Naive thymus-derived CD4-positive, alpha-beta T cell (primary cell): ENCODE measurements at regions not wholly inside any gene's neighbourhood (a gene's known extent, or its start where the extent isn't known, plus 50 kb on each side); places are given as distances from the start of the nearest gene placed in this dataset.
"Not testable (repeated sequence)": the region's sequence is repeated elsewhere in the genome, so short reads cannot be mapped to it uniquely, and the experiment has no call there.

Source experiments
- ATAC-seq: fragments of 150-1000 bp; cut with Tn5 transposase; 2 replicates; pipeline ENCODE4 v1.10.0; 2021; ENCODE audit warnings: mild to moderate bottlenecking, moderate library complexity
- CTCF ChIA-PET: fragments of 350-600 bp; sonication (Branson Sonifier 250); formaldehyde crosslinking; loops from one replicate; lab custom pipeline; 2021; ENCODE audit warnings: antibody characterized with exemption; lab: Charles Lee
- POLR2A ChIA-PET: fragments of 350-600 bp; sonication (Branson Sonifier 250); formaldehyde crosslinking; loops from one replicate; lab custom pipeline; 2021; ENCODE audit warnings: antibody characterized with exemption, inconsistent platforms; lab: Charles Lee
- DNase-seq, 9 donors: peaks; one replicate each; pipeline versions ENCODE4 v3.0.0 to v3.0.0-alpha.2; 2020 to 2022; ENCODE audit warnings: mixed read lengths in 1 of 9
- H3K27ac ChIP-seq: one replicate; pipeline ENCODE4 v1.7.0; 2013; ENCODE audit warnings: mild to moderate bottlenecking, low read depth, low read length, moderate library complexity
- H3K27me3 ChIP-seq, 2 donors: one replicate each; pipeline ENCODE4 v1.7.0; 2013; ENCODE audit warnings: low read length in 2 of 2, mild to moderate bottlenecking in 2 of 2, moderate library complexity in 2 of 2; ENCODE audit not compliant: control insufficient read depth in 2 of 2, insufficient read depth in 2 of 2
- H3K36me3 ChIP-seq, 3 experiments: 1 replicate in 2 of 3; 2 replicates in 1 of 3; pipeline ENCODE4 v1.7.0; 2013; ENCODE audit warnings: low read length in 3 of 3, mild to moderate bottlenecking in 3 of 3, moderate library complexity in 1 of 3; ENCODE audit not compliant: insufficient read depth in 3 of 3, control insufficient read depth in 2 of 3
- H3K4me1 ChIP-seq, 2 donors: one replicate each; pipeline ENCODE4 v1.7.0; 2013; ENCODE audit warnings: low read length in 2 of 2, mild to moderate bottlenecking in 2 of 2, moderate library complexity in 1 of 2; ENCODE audit not compliant: control insufficient read depth in 2 of 2, insufficient read depth in 2 of 2
- H3K4me3 ChIP-seq: 2 replicates; pipeline ENCODE4 v1.7.0; 2013; ENCODE audit warnings: mild to moderate bottlenecking, low read length
- H3K9me3 ChIP-seq, 3 experiments: 1 replicate in 2 of 3; 2 replicates in 1 of 3; pipeline ENCODE4 v1.7.0; 2013; ENCODE audit warnings: low read length in 3 of 3; ENCODE audit not compliant: control insufficient read depth in 2 of 3
- H3K27ac Mint-ChIP-seq, 9 donors: one replicate each; pipeline ENCODE4 v1.8.0; 2020 to 2022; ENCODE audit warnings: mixed read lengths in 9 of 9, mild to moderate bottlenecking in 8 of 9, moderate library complexity in 5 of 9, inconsistent platforms in 2 of 9
- H3K27me3 Mint-ChIP-seq, 5 donors: one replicate each; pipeline ENCODE4 v1.8.0; 2021 to 2022; ENCODE audit warnings: mixed read lengths in 5 of 5, mild to moderate bottlenecking in 1 of 5
- H3K36me3 Mint-ChIP-seq, 5 donors: one replicate each; pipeline ENCODE4 v1.8.0; 2020 to 2022; ENCODE audit warnings: mixed read lengths in 5 of 5, mild to moderate bottlenecking in 3 of 5, inconsistent platforms in 1 of 5
- H3K4me1 Mint-ChIP-seq, 7 donors: one replicate each; pipeline ENCODE4 v1.8.0; 2020 to 2022; ENCODE audit warnings: mixed read lengths in 7 of 7, mild to moderate bottlenecking in 3 of 7, inconsistent platforms in 1 of 7
- H3K4me3 Mint-ChIP-seq, 10 donors: one replicate each; pipeline ENCODE4 v1.8.0; 2020 to 2022; ENCODE audit warnings: mild to moderate bottlenecking in 10 of 10, mixed read lengths in 10 of 10, moderate library complexity in 6 of 10, inconsistent platforms in 2 of 10
- H3K9me3 Mint-ChIP-seq, 11 donors: one replicate each; pipeline ENCODE4 v1.8.0; 2020 to 2022; ENCODE audit warnings: mixed read lengths in 11 of 11, mild to moderate bottlenecking in 4 of 11, inconsistent platforms in 1 of 11, moderate library complexity in 1 of 11
- intact Hi-C, 2 donors: fragments of 100-400 bp; cut with micrococcal nuclease; formaldehyde crosslinking; loops; one replicate each; pipeline ENCODE4 v1.15.1; 2023

DNA sequence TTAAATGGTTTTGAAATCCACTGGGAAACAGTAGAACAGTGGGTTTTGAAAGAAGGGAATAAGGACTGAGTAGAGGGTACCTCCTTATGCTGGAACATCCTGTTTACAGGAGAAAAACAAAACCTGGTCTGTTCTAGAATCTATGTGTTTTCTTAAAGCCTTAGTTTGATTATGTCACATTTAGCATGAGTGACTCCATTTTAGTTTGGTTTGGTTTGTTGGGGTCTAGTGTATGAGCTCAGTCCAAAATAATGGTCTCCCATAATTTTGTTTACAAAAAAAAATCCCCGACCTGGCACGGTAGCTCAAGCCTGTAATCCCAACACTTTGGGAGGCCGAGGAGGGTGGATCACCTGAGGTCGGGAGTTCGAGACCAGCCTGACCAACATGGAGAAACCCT lies 179.4 kb downstream of the FAM76B start:
- H3K27me3 Mint-ChIP-seq, DNase-seq, H3K9me3 ChIP-seq, ATAC-seq, H3K27ac ChIP-seq, H3K27me3 ChIP-seq, H3K36me3 Mint-ChIP-seq, intact Hi-C loops, H3K27ac Mint-ChIP-seq, H3K4me1 ChIP-seq, H3K36me3 ChIP-seq, H3K4me1 Mint-ChIP-seq, H3K4me3 ChIP-seq, CTCF ChIA-PET, H3K4me3 Mint-ChIP-seq, POLR2A ChIA-PET: not testable (repeated sequence)
- peaks cover 0 to 13% (median 0%) of the 10 kb centered on the region in 11 donors for H3K9me3 Mint-ChIP-seq

DNA sequence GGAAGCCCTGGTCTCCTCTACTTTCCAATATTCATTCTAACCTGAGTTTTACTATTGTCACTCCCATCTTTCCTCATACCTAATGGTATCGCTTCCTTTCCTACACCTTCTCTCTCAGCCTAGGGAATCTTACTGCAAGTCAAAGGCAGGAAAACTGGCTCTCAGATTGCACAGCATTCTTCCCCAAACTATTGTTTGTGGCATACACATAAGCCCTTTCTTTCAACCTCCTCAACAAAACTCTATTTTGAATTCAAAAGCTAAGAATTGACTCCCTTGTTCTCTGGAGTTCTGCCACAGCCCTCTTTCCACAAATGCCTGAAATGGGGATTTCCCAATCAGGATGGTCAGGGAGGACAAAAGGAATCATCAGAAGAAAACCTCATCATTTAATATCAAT lies 181.5 kb downstream of the FAM76B start:
- H3K4me1 Mint-ChIP-seq, result peaks cover 4 to 10% (median 9%) of the 10 kb centered on the region in 7 donors
- CTCF ChIA-PET, result no interaction called here

GRCh38 chr11:95606824-95607223 lies 182.8 kb downstream of the FAM76B start:
- ChIA-PET POLR2A (no interaction called here), CTCF (no interaction called here)
- H3K4me3 Mint-ChIP-seq, result no peak overlapping the region
- Histone ChIP-seq H3K4me1 (no peaks in the 10 kb centered on the region), H3K27me3 (no peaks in the 10 kb centered on the region), H3K9me3 (no peaks in the 10 kb centered on the region), H3K4me3 (no peak overlapping the region), H3K36me3 (no peaks in the 10 kb centered on the region), H3K27ac (no peak overlapping the region)
- intact Hi-C loops, result no loop called here
- H3K4me1 Mint-ChIP-seq, result peaks cover 4 to 12% (median 9%) of the 10 kb centered on the region in 7 donors
- DNase-seq, result no peak
- H3K27me3 Mint-ChIP-seq, result peaks cover 0 to 4% (median 0%) of the 10 kb centered on the region in 5 donors
- no peak for ATAC-seq
- peak overlapping the region in 1 of 9 donors; percentile 23 for H3K27ac Mint-ChIP-seq
- H3K9me3 Mint-ChIP-seq, result peaks cover 0 to 8% (median 0%) of the 10 kb centered on the region in 11 donors
- peaks cover 0 to 6% (median 0%) of the 10 kb centered on the region in 5 donors for H3K36me3 Mint-ChIP-seq

More for the DNA sequence above, 181.5 kb downstream of the FAM76B start:
- no peak for ATAC-seq
- Histone ChIP-seq H3K27me3 (no peaks in the 10 kb centered on the region), H3K4me3 (no peak overlapping the region), H3K9me3 (no peaks in the 10 kb centered on the region), H3K4me1 (no peaks in the 10 kb centered on the region), H3K36me3 (no peaks in the 10 kb centered on the region), H3K27ac (no peak overlapping the region)
- peaks cover 0 to 13% (median 0%) of the 10 kb centered on the region in 11 donors for H3K9me3 Mint-ChIP-seq
- intact Hi-C loops, result no loop called here
- H3K36me3 Mint-ChIP-seq, result peaks cover 0 to 6% (median 0%) of the 10 kb centered on the region in 5 donors
- no peak for DNase-seq
- no peak overlapping the region for H3K4me3 Mint-ChIP-seq
- peak overlapping the region in 1 of 9 donors; percentile 38 for H3K27ac Mint-ChIP-seq
- POLR2A ChIA-PET, result interaction anchor here (0.6 kb wide), 1 partner anchor 40 kb away, joined by 3 read pairs; no protein-coding TSS in a partner anchor
- H3K27me3 Mint-ChIP-seq, result peaks cover 0 to 4% (median 0%) of the 10 kb centered on the region in 5 donors

GRCh38 chr11:95605271-95605940 lies 184.2 kb downstream of the FAM76B start:
- Mint-ChIP-seq H3K27me3 (peaks cover 0 to 4% (median 0%) of the 10 kb centered on the region in 5 donors), H3K4me1 (peaks cover 8 to 18% (median 14%) of the 10 kb centered on the region in 7 donors), H3K4me3 (no peak overlapping the region), H3K27ac (no peak overlapping the region), H3K9me3 (peaks cover 0 to 4% (median 0%) of the 10 kb centered on the region in 11 donors), H3K36me3 (peaks cover 0 to 5% (median 0%) of the 10 kb centered on the region in 5 donors)
- no peak overlapping the region for H3K4me3 ChIP-seq
- no peaks in the 10 kb centered on the region for H3K9me3 ChIP-seq
- H3K27ac ChIP-seq, result no peak overlapping the region
- no peak for DNase-seq
- no peaks in the 10 kb centered on the region for H3K27me3 ChIP-seq
- intact Hi-C loops, result no loop called here
- H3K36me3 ChIP-seq, result no peaks in the 10 kb centered on the region
- ATAC-seq, result peak; percentile 64
- H3K4me1 ChIP-seq, result peaks cover 0 to under 1% of the 10 kb centered on the region in 2 donors
- ChIA-PET CTCF (no interaction called here), POLR2A (interaction anchor here (0.6 to 1.3 kb wide), 3 partner anchors 10 to 274 kb away, joined by 3 to 5 read pairs (median 3); no protein-coding TSS in a partner anchor)

GRCh38 chr11:95599959-95600586 lies 189.5 kb downstream of the FAM76B start:
- Histone ChIP-seq H3K27ac (peak overlapping the region; percentile 3), H3K4me3 (no peak overlapping the region), H3K36me3 (no peaks in the 10 kb centered on the region), H3K9me3 (no peaks in the 10 kb centered on the region), H3K4me1 (peaks cover 0 to 11% of the 10 kb centered on the region in 2 donors), H3K27me3 (no peaks in the 10 kb centered on the region)
- Mint-ChIP-seq H3K4me3 (peak overlapping the region in 4 of 10 donors; percentile 5 to 33 (median 19)), H3K36me3 (peaks cover 0 to 9% (median 0%) of the 10 kb centered on the region in 5 donors), H3K4me1 (peaks cover 8 to 34% (median 22%) of the 10 kb centered on the region in 7 donors), H3K27me3 (no peaks in the 10 kb centered on the region), H3K9me3 (peaks cover 0 to 16% (median 0%) of the 10 kb centered on the region in 11 donors), H3K27ac (peak overlapping the region in 4 of 9 donors; percentile 22 to 44 (median 32))
- ChIA-PET POLR2A (no interaction called here), CTCF (interaction anchor here (0.7 kb wide), 1 partner anchor 504 kb away, joined by 3 read pairs; no protein-coding TSS in a partner anchor)
- intact Hi-C loops, result loop anchor here in 1 of 2 donors (1.0 to 5.0 kb wide), 2 partner anchors 9 to 102 kb away; no protein-coding TSS in a partner anchor
- DNase-seq, result peak in 1 of 9 donors; percentile 27
- no peak for ATAC-seq

GRCh38 chr11:95595973-95596489 lies 193.6 kb downstream of the FAM76B start:
- H3K9me3 ChIP-seq, result no peaks in the 10 kb centered on the region
- H3K4me1 Mint-ChIP-seq, result peaks cover 8 to 31% (median 25%) of the 10 kb centered on the region in 7 donors
- H3K27me3 Mint-ChIP-seq, result no peaks in the 10 kb centered on the region
- intact Hi-C loops, result no loop called here
- no peaks in the 10 kb centered on the region for H3K36me3 ChIP-seq
- DNase-seq (no peak), ATAC-seq (no peak)
- peaks cover 0 to 11% of the 10 kb centered on the region in 2 donors for H3K4me1 ChIP-seq
- peak overlapping the region in 2 of 9 donors; percentile 45 to 55 for H3K27ac Mint-ChIP-seq
- H3K27me3 ChIP-seq, result no peaks in the 10 kb centered on the region
- peaks cover 0 to 16% (median 0%) of the 10 kb centered on the region in 11 donors for H3K9me3 Mint-ChIP-seq
- H3K4me3 Mint-ChIP-seq, result no peak overlapping the region
- POLR2A ChIA-PET, result interaction anchor here (1.0 to 1.3 kb wide), 2 partner anchors 10 to 16 kb away, joined by 3 to 5 read pairs; no protein-coding TSS in a partner anchor
- no peak overlapping the region for H3K4me3 ChIP-seq
- H3K27ac ChIP-seq, result no peak overlapping the region
- H3K36me3 Mint-ChIP-seq, result peaks cover 0 to 9% (median 0%) of the 10 kb centered on the region in 5 donors
- CTCF ChIA-PET, result no interaction called here
